Stimulated activated CD4-positive, alpha-beta T cell treated with anti-CD3 and anti-CD28 coated beads, TNF-alpha, amount 100 ng/mL, for 24 hours (primary cell): ENCODE measurements at regions not wholly inside any gene's neighbourhood (a gene's known extent, or its start where the extent isn't known, plus 50 kb on each side); places are given as distances from the start of the nearest gene placed in this dataset.
"Not testable (repeated sequence)": the region's sequence is repeated elsewhere in the genome, so short reads cannot be mapped to it uniquely, and the experiment has no call there.

ENCODE experiments used
- DNase-seq, 3 experiments: peaks; one replicate each; pipeline ENCODE4 v3.0.0-alpha.2; 2020; ENCODE audit warnings: low read depth in 3 of 3

DNA sequence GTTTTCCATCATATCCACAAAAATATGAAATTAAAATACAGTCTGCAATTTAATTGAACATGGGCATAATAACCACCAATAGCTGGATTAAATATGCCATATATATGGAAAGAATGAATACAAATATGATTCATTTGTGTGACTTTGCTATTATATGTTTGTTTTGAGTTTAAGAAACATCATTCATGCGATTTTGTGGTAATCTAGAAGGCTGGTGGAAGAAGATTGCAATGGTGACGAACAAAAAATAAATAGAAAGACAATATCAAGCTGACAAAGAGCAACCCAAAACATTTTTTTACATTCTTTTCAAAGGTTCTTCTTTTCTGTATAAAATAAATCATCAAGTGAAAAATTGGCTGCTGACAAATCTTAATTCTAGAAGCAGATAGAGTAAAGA, 610.0 kb downstream of the MAT2B start:
- no peak for DNase-seq

- no peak for DNase-seq
Observed at GRCh38 chr5:164119806-164120447, 614.5 kb downstream of the MAT2B start.

GRCh38 chr5:164127527-164127926, 622.1 kb downstream of the MAT2B start:
- no peak for DNase-seq

- DNase-seq: no peak
Observed at GRCh38 chr5:164132358-164132757, 626.9 kb downstream of the MAT2B start.

DNA sequence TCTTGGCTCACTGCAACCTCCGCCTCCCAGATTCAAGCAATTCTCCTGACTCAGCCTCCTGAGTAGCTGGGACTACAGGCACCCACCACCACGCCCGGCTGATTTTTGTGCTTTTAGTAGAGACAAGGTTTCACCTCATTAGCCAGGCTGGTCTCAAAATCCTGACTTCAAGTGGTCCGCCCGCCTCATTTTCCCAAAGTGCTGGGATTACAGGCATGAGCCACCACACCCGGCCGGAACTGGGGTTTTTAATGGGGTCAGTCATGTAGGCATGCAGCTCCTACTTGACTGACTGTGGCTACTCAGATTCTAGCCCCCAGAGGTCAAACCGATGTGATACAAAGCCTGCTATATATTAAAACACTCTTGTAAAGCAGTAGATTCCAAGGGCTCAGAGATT, 631.7 kb downstream of the MAT2B start:
- no peak for DNase-seq

DNA sequence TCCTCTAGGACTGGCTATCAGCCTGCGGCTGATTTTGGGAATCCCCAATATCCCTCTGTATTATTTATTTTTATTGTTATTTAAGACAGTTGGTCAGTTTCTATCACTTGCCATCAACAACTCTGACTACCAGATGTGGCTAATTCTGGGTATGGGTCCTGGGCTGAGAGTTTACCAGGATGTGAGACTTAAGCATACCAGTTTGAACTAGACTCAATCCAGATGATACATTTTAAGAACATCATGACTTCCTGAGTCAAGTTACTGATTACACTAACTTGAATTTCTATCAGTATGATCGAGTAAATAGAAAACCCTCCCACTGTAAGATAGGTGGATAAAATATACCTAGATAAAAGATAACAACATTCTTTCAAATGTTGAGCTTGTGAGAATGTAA, 634.0 kb downstream of the MAT2B start:
- DNase-seq: no peak

DNA sequence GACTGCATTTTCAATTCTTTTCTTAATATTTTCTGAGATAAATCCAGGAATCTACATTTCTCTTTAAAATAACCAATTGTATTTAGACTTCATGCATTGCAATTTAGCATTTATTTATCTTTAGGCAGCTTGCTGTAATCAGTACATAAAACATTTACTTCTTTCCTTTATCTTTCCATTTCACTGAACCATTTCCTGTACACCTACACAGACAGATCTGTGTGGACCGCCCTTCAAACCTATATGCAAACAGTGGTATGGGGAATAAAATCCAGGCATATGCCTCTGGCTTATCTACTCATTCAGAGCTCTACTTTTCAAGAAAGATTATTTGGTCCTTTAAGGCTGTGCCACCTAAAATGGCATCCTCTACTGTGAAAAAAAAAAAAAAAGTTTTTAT, 640.0 kb downstream of the MAT2B start:
- DNase-seq: no peak

- DNase-seq: no peak
Observed at GRCh38 chr5:164146223-164146622, 640.8 kb downstream of the MAT2B start.

GRCh38 chr5:164148292-164148691, 642.9 kb downstream of the MAT2B start:
- DNase-seq: no peak

DNA sequence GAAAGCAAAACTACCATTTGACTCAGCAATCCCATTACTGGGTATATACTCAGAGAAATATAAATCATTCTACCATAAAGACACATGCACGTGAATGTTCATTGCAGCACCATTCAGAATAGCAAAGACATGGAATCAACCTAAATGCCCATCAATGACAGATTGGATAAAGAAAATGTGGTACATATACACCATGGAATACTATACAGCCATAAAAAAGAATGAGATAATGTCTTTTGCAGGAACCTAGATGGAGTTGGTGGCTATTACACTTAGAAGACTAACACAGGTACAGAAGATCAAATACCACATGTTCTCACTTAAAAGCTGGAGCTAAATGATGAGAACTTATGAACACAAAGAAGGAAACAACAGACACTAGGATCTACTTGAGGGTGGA, 647.1 kb downstream of the MAT2B start:
- not testable (repeated sequence) for DNase-seq

- DNase-seq: no peak
Observed at GRCh38 chr5:164153469-164154172, 648.2 kb downstream of the MAT2B start.

DNA sequence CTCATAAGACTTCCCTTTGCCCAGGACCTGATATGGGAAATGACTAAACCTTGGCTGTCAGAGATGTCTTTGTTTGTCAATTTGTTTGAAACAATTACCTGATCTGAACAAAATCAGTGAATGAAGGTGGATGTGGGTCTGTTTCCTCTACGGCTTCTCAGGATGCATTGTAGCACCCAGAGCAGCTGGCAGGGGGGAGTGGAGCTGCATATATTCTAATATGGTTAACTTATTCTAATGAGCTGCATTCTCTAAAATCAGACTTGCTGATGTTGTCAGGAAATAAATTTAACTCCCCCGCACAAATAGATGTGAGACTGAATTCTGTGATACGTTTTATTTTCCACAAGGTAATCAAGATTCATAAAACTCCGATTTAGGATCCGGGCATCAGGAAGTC, 665.4 kb downstream of the MAT2B start:
- DNase-seq: no peak

DNA sequence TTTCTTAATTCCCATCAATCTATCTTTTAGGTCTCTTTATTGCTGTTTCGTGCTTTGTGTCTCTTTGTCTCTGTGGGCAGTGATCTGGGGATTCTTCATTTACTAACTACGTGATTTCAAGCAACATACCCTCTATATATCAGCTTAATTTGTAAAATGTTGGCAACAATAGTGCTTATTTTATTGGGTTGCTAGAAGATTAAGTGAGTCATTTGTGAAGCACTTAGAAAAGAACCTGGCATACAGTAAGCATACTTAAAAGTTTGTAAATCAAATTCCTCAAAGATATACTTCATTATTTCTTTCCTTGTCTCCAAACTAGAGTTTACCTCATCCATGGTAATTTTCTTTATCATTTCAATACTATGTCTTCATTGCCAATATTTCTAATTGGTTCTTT, 669.7 kb downstream of the MAT2B start:
- no peak for DNase-seq

- no peak for DNase-seq
Observed at GRCh38 chr5:164179406-164179805, 674.0 kb downstream of the MAT2B start.

DNA sequence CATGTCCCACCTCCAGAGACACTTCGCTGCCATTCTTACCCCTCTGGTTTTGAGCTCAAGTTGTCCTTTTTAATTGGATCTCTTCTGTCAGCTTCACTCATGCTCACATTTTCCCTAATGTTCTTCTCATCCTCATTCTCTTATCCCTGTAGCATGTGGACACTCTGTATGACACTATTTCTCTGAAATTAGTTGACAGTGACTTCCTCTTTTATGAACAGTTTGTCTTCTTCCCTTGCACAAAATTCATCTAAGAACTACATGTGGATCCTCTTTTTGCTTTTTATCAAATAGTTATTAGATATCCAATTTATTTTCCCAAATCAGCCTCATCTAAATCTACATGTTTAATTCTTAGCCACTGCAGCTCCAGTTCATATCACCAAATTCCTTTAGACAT, 676.2 kb downstream of the MAT2B start:
- no peak for DNase-seq

GRCh38 chr5:164184158-164184557, 678.7 kb downstream of the MAT2B start:
- DNase-seq: no peak

GRCh38 chr5:164185000-164185399, 679.6 kb downstream of the MAT2B start:
- DNase-seq: no peak

GRCh38 chr5:164186550-164186949, 681.1 kb downstream of the MAT2B start:
- DNase-seq: no peak

DNA sequence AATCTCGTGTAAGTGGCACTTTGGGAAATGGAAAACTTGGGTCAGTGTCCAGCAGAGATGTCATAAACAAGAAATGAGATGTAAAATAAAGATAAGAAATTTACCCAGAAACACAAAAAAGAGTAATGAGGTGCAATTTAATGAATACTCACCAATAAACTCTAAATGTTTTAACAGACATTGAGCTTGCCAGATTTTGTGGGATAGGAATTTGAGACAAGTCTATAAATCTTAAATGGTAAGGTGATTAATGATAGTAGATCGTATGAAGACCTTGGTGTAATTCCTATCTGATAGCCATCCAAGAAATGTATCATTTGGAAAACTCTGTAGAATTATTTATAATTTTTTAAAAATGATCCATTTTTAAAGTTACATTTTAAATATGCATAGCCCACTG, 682.4 kb downstream of the MAT2B start:
- no peak for DNase-seq

GRCh38 chr5:164188733-164189148, 683.3 kb downstream of the MAT2B start:
- DNase-seq: no peak

DNA sequence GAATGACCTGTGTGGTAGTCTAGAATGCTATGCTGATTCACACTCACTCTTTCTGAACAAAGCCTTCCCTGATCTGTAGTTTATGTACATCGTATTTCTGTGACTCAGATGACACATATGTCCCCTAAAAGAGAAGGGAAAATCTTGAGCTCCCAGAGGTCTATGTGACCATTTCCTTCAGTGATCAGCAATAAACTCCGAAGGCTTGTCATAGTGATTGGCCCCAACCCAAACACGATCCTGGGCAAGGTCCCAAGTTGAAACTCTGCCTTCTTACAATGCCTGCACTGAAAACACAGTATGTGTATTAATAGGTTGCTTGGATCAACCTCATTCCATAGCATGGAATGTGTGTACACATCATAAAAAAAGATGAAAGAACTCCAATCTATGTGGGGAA, 685.8 kb downstream of the MAT2B start:
- DNase-seq: no peak

GRCh38 chr5:164202338-164202737, 696.9 kb downstream of the MAT2B start:
- DNase-seq: no peak

GRCh38 chr5:164203581-164204225, 698.3 kb downstream of the MAT2B start:
- DNase-seq: no peak
